Panc1 (cell line): ENCODE measurements at regions not wholly inside any gene's neighbourhood (a gene's known extent, or its start where the extent isn't known, plus 50 kb on each side); places are given as distances from the start of the nearest gene placed in this dataset.

Experiments
- ATAC-seq: fragments of 200-7000 bp; cut with Tn5 transposase; 2 replicates; pipeline ENCODE4 v1.9.1; 2020; ENCODE audit warnings: mild to moderate bottlenecking, moderate library complexity
- BruUV-seq: library from RNA; stranded (reverse); fragments of 400-500 nt; replicated peaks from 2 replicates; lab custom pipeline; 2021; lab: Mats Ljungman, UMichigan
- CTCF ChIA-PET: fragments of 300-600 bp; sonication (Branson Sonifier 250); formaldehyde crosslinking; loops from one replicate; lab custom pipeline; 2022; ENCODE audit warnings: antibody characterized with exemption; lab: Charles Lee
- POLR2A ChIA-PET: fragments of 300-600 bp; sonication (Branson Sonifier 250); formaldehyde crosslinking; loops from one replicate; lab custom pipeline; 2022; ENCODE audit warnings: antibody characterized with exemption; lab: Charles Lee
- DNase-seq: peaks from one replicate; pipeline ENCODE4 v3.0.0-alpha.2; 2010; ENCODE audit warnings: low read depth, low spot score
- H3K27ac ChIP-seq: 2 replicates; pipeline ENCODE4 v1.5.1; 2011; ENCODE audit warnings: mild to moderate bottlenecking, low read length, inconsistent platforms
- H3K27me3 ChIP-seq: fragments of 200-500 bp; sonication (Bioruptor generic); 2 replicates; pipeline ENCODE4 v1.6.0; 2014; ENCODE audit warnings: low read length, inconsistent platforms; ENCODE audit not compliant: control insufficient read depth, insufficient read depth
- H3K36me3 ChIP-seq: fragments of 200-500 bp; sonication (Bioruptor generic); 2 replicates; pipeline ENCODE4 v1.5.1; 2014; ENCODE audit warnings: inconsistent platforms, mild to moderate bottlenecking, low read length, moderate library complexity; ENCODE audit not compliant: control insufficient read depth, insufficient read depth
- H3K4me1 ChIP-seq: 2 replicates; pipeline ENCODE4 v1.5.1; 2011; ENCODE audit warnings: inconsistent platforms, mild to moderate bottlenecking, low read length, moderate library complexity; ENCODE audit not compliant: control insufficient read depth, insufficient read depth
- H3K4me3 ChIP-seq, 2 experiments: 2 replicates each; pipeline ENCODE4 v1.5.1; 2011 to 2012; ENCODE audit warnings: low read depth in 2 of 2, low read length in 2 of 2, mild to moderate bottlenecking in 2 of 2, inconsistent platforms in 1 of 2, moderate library complexity in 1 of 2
- H3K9me3 ChIP-seq: fragments of 200-500 bp; sonication (Bioruptor generic); 2 replicates; pipeline ENCODE4 v1.5.1; 2014; ENCODE audit warnings: low read depth, mild to moderate bottlenecking, inconsistent platforms, low read length, moderate library complexity; ENCODE audit not compliant: control insufficient read depth, insufficient read depth
- CTCF ChIP-seq: fragments of 450-650 bp; IDR thresholded peaks from 2 replicates; pipeline ENCODE4 v1.5.1; 2017; ENCODE audit warnings: mild to moderate bottlenecking
- POLR2AphosphoS5 ChIP-seq: IDR thresholded peaks from 2 replicates; pipeline ENCODE4 v1.6.1; 2012; ENCODE audit warnings: mild to moderate bottlenecking, low read depth, low read length, moderate library complexity
- REST ChIP-seq, 2 experiments: IDR thresholded peaks; 2 replicates each; pipeline ENCODE4 v1.6.1; 2011 to 2012; ENCODE audit warnings: low read depth in 2 of 2, control low read depth in 1 of 2, low read length in 1 of 2, mild to moderate bottlenecking in 1 of 2, moderate library complexity in 1 of 2; ENCODE audit not compliant: insufficient read depth in 1 of 2
- SIN3A ChIP-seq: IDR thresholded peaks from 2 replicates; pipeline ENCODE4 v1.6.1; 2012; ENCODE audit warnings: low read depth, mild to moderate bottlenecking, low read length, moderate library complexity, borderline replicate concordance; ENCODE audit not compliant: insufficient read depth
- TCF7L2 ChIP-seq: IDR thresholded peaks from 2 replicates; pipeline ENCODE4 v1.6.1; 2011; ENCODE audit warnings: mild to moderate bottlenecking, low read depth, low read length, inconsistent platforms
- in situ Hi-C: cut with HindIII; loops from 2 replicates; pipeline ENCODE4 v1.10.0; 2016; ENCODE audit warnings: low sequenced_read_pairs, low pct_unique_long_range_greater_than_20kb
- intact Hi-C: fragments of 100-400 bp; cut with micrococcal nuclease; formaldehyde crosslinking; loops from one replicate; pipeline ENCODE4 v1.10.0; 2022; ENCODE audit not compliant: unreplicated experiment

GRCh38 chr2:188187726-188188125 is 103.9 kb upstream of the GULP1 start:
- CTCF ChIA-PET = no interaction called here
- BruUV-seq = no TSS peak
- in situ Hi-C loops = no loop called here
- Histone ChIP-seq H3K27ac (no peak overlapping the region), H3K4me1 (no peaks in the 10 kb centered on the region), H3K36me3 (no peaks in the 10 kb centered on the region), H3K27me3 (no peaks in the 10 kb centered on the region), H3K4me3 (no peak overlapping the region), H3K9me3 (no peaks in the 10 kb centered on the region)
- POLR2A ChIA-PET = no interaction called here
- ATAC-seq (no peak), DNase-seq (no peak)
- intact Hi-C loops = no loop called here
- no peak for TF ChIP-seq SIN3A
- no peak for TF ChIP-seq REST (IDR thresholded peaks at IDR 0.05; ENCODE audit: insufficient read depth in 1 of 2, low read depth in 2 of 2, low read length in 1 of 2)
- no peak for TF ChIP-seq POLR2AphosphoS5
- no peak for TF ChIP-seq TCF7L2
- no peak for TF ChIP-seq CTCF

GRCh38 chr2:188189356-188189755 is 102.3 kb upstream of the GULP1 start:
- ChIA-PET POLR2A (no interaction called here), CTCF (no interaction called here)
- no peak for TF ChIP-seq TCF7L2
- no peak for TF ChIP-seq REST (IDR thresholded peaks at IDR 0.05; ENCODE audit: insufficient read depth in 1 of 2, low read depth in 2 of 2, low read length in 1 of 2)
- no peak for TF ChIP-seq CTCF
- TF ChIP-seq SIN3A = no peak
- TF ChIP-seq POLR2AphosphoS5 = no peak
- in situ Hi-C loops = no loop called here
- DNase-seq (no peak), ATAC-seq (no peak)
- H3K4me3 ChIP-seq = no peak overlapping the region
- no peaks in the 10 kb centered on the region for H3K9me3 ChIP-seq
- no peaks in the 10 kb centered on the region for H3K27me3 ChIP-seq
- BruUV-seq = no TSS peak
- no peaks in the 10 kb centered on the region for H3K4me1 ChIP-seq
- no peaks in the 10 kb centered on the region for H3K36me3 ChIP-seq
- no peak overlapping the region for H3K27ac ChIP-seq
- intact Hi-C loops = no loop called here
